Neural cell (in vitro differentiated cells): ENCODE measurements at regions not wholly inside any gene's neighbourhood (a gene's known extent, or its start where the extent isn't known, plus 50 kb on each side); places are given as distances from the start of the nearest gene placed in this dataset.

Source experiments
- EP300 ChIP-seq: fragments of 450-650 bp; conservative IDR thresholded peaks from 2 replicates; pipeline ENCODE4 v1.6.1; 2014; ENCODE audit warnings: antibody characterized with exemption, mild to moderate bottlenecking, moderate library complexity; ENCODE audit not compliant: poor library complexity, severe bottlenecking
- EZH2 ChIP-seq: fragments of 200-600, 300-800 bp; shearing (Covaris generic), sonication (generic); IDR thresholded peaks from 2 replicates; pipeline ENCODE4 v1.6.1; 2014; ENCODE audit warnings: antibody characterized with exemption, low read length, borderline replicate concordance, mild to moderate bottlenecking; ENCODE audit not compliant: insufficient read depth, poor library complexity, severe bottlenecking
- POLR2AphosphoS5 ChIP-seq: IDR thresholded peaks from 2 replicates; pipeline ENCODE4 v1.6.1; 2012
- RAD21 ChIP-seq: fragments of 450-650 bp; conservative IDR thresholded peaks from 2 replicates; pipeline ENCODE4 v1.6.1; 2014; ENCODE audit warnings: antibody characterized with exemption, mild to moderate bottlenecking, moderate library complexity
- TF ChIP-seq, protein P1 (sequence below): fragments of 450-650 bp; IDR thresholded peaks from 2 replicates; pipeline ENCODE4 v1.5.1; 2014; ENCODE audit warnings: antibody characterized with exemption, mild to moderate bottlenecking, moderate library complexity; ENCODE audit not compliant: poor library complexity, severe bottlenecking
- TF ChIP-seq, protein P2 (sequence below): IDR thresholded peaks from 2 replicates; pipeline ENCODE4 v1.6.1; 2012; ENCODE audit warnings: borderline replicate concordance

DNA sequence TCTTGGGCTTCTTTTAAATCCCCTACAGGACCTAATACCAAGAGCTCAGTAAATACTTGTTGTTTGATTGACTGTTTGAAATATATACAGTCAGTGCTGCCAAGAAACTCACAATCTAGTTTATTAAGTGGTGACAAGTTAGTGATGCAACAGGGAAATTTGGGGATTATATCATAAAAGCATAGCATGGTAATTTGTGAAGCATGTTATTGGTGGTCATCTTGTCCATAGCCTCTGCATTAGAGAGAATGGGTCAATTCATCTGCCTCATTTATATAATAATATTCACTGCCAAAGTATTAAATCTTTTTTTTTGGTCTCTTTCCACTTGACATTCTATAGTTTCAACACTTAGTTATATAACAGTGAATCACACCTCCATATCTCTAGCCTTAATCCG, 138.2 kb upstream of the SPAG17 start:
- TF ChIP-seq, protein P1, sequence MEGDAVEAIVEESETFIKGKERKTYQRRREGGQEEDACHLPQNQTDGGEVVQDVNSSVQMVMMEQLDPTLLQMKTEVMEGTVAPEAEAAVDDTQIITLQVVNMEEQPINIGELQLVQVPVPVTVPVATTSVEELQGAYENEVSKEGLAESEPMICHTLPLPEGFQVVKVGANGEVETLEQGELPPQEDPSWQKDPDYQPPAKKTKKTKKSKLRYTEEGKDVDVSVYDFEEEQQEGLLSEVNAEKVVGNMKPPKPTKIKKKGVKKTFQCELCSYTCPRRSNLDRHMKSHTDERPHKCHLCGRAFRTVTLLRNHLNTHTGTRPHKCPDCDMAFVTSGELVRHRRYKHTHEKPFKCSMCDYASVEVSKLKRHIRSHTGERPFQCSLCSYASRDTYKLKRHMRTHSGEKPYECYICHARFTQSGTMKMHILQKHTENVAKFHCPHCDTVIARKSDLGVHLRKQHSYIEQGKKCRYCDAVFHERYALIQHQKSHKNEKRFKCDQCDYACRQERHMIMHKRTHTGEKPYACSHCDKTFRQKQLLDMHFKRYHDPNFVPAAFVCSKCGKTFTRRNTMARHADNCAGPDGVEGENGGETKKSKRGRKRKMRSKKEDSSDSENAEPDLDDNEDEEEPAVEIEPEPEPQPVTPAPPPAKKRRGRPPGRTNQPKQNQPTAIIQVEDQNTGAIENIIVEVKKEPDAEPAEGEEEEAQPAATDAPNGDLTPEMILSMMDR: no peak
- no peak for TF ChIP-seq EZH2
- TF ChIP-seq EP300: no peak
- TF ChIP-seq POLR2AphosphoS5: no peak
- no peak for TF ChIP-seq RAD21
- TF ChIP-seq, protein P2, sequence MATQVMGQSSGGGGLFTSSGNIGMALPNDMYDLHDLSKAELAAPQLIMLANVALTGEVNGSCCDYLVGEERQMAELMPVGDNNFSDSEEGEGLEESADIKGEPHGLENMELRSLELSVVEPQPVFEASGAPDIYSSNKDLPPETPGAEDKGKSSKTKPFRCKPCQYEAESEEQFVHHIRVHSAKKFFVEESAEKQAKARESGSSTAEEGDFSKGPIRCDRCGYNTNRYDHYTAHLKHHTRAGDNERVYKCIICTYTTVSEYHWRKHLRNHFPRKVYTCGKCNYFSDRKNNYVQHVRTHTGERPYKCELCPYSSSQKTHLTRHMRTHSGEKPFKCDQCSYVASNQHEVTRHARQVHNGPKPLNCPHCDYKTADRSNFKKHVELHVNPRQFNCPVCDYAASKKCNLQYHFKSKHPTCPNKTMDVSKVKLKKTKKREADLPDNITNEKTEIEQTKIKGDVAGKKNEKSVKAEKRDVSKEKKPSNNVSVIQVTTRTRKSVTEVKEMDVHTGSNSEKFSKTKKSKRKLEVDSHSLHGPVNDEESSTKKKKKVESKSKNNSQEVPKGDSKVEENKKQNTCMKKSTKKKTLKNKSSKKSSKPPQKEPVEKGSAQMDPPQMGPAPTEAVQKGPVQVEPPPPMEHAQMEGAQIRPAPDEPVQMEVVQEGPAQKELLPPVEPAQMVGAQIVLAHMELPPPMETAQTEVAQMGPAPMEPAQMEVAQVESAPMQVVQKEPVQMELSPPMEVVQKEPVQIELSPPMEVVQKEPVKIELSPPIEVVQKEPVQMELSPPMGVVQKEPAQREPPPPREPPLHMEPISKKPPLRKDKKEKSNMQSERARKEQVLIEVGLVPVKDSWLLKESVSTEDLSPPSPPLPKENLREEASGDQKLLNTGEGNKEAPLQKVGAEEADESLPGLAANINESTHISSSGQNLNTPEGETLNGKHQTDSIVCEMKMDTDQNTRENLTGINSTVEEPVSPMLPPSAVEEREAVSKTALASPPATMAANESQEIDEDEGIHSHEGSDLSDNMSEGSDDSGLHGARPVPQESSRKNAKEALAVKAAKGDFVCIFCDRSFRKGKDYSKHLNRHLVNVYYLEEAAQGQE: no peak
